ENCODE measurements at regions not wholly inside any gene's neighbourhood (a gene's known extent, or its start where the extent isn't known, plus 50 kb on each side); places are given as distances from the start of the nearest gene placed in this dataset.

DNA sequence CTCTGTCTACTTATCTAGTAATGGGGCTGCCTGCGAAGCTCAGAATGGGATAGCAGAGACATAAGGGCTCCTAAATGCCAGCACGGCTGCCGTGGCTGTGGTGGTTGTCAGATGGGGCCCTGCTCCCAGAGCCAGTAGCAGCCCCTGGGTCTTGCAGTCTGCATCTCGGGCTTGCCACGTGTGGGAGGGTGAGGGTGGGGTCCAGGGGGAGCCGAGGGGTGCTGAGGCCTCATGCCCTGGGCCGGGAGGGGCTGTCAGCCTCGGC is 88.8 kb upstream of the GSE1 start:
- Histone ChIP-seq H3K36me3 (no peaks in the 10 kb centered on the region), H3K27ac (no peak overlapping the region), H3K27me3 (no peaks in the 10 kb centered on the region), H3K4me1 (ENCODE audit: low read depth) (peaks cover 51% of the 10 kb centered on the region), H3K4me3 (no peak overlapping the region), H3K9me3 (ENCODE audit: low read depth) (no peaks in the 10 kb centered on the region)
- TF ChIP-seq, protein P1, sequence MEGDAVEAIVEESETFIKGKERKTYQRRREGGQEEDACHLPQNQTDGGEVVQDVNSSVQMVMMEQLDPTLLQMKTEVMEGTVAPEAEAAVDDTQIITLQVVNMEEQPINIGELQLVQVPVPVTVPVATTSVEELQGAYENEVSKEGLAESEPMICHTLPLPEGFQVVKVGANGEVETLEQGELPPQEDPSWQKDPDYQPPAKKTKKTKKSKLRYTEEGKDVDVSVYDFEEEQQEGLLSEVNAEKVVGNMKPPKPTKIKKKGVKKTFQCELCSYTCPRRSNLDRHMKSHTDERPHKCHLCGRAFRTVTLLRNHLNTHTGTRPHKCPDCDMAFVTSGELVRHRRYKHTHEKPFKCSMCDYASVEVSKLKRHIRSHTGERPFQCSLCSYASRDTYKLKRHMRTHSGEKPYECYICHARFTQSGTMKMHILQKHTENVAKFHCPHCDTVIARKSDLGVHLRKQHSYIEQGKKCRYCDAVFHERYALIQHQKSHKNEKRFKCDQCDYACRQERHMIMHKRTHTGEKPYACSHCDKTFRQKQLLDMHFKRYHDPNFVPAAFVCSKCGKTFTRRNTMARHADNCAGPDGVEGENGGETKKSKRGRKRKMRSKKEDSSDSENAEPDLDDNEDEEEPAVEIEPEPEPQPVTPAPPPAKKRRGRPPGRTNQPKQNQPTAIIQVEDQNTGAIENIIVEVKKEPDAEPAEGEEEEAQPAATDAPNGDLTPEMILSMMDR (IDR thresholded peaks at IDR 0.05; ENCODE audit: low read depth, low read length) = no peak
- no peak for DNase-seq (ENCODE audit: low read depth in 1 of 2, low spot score in 1 of 2)

DNA sequence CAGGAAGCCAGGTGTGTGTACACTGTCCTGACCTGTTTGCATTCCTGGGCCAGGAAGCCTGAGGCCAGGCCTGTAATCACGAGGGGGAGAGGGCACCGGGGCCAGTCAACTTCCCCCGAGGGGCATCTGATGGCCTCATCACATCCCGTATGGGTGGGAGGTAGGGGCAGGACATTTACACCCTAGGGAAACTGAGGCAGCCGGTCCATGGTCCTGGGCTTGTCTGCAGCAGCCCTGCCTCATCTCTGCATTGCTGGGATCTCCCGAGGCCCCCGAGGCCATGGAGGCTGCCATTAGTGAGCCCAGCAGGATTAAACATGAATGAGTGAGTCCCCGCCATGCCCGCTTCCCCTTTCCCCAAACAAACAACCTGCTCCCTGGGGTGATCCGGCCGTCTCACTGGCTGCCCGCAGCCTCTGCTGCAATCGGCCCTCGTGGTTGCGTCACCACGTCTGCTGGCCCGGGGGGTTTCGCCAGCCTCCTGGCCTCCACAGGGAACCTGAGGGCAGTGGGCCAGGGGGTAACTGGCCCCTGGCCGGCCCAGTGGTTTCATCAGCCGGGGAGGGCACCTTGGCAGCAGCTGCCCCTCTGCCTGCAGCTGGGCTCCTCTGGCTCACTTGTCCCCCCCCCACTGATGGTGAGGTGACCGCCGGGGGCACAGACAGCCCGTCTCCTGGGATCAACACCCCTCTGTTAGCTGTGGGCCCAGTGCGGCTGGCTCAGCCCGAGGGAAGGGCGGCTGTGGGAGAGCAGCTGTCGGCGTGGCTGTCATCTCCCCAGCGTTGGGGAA is 88.3 kb upstream of the GSE1 start:
- H3K27me3 ChIP-seq = no peaks in the 10 kb centered on the region
- no peak overlapping the region for H3K4me3 ChIP-seq
- DNase-seq (ENCODE audit: low read depth in 1 of 2, low spot score in 1 of 2) = peak in 1 of 2 donors; percentile 83
- no peaks in the 10 kb centered on the region for H3K9me3 ChIP-seq (ENCODE audit: low read depth)
- peaks cover 54% of the 10 kb centered on the region for H3K4me1 ChIP-seq (ENCODE audit: low read depth)
- no peaks in the 10 kb centered on the region for H3K36me3 ChIP-seq
- H3K27ac ChIP-seq = peak overlapping the region; percentile 58
- TF ChIP-seq, protein P1 (IDR thresholded peaks at IDR 0.05; ENCODE audit: low read depth, low read length) = no peak

DNA sequence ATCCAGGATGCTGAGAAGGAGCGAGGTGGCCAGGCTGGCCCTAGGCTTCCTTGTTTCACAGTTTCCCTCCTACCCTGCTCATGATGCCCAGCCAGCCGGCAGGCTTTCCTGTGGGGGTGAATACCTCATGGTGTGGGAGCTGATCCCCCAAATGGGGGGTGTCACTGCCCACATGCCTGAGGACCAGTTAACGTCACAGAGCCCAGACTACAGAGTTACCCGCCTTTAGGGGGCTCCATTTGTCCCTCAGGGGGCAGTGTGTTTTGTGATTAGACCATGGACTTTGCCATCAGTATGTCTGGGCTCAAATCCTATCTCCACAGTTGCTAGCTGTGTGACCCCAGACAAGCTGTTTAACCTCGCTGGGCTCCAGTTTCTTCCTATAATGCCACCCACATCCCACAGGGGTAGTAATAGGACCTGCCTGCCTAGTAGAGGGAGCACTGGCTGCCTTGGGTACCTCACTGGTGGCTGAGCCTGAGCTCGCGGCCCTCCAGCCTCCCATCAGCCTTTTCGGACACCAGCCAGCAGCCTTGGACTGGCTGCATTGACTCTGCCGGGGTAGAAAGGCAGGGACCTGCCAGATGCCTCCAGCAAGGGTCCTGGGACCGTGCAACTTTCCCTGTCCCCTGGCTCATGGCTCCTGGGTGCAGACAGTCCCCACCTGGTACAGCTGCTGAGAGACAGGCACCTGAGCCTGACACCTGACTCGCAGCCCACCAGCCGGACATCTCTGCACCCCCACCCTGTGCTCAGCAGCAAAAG is 87.5 kb upstream of the GSE1 start:
- Histone ChIP-seq H3K27ac (peak overlapping the region; percentile 65), H3K36me3 (no peaks in the 10 kb centered on the region), H3K9me3 (ENCODE audit: low read depth) (no peaks in the 10 kb centered on the region), H3K4me3 (no peak overlapping the region), H3K27me3 (no peaks in the 10 kb centered on the region), H3K4me1 (ENCODE audit: low read depth) (peaks cover 54% of the 10 kb centered on the region)
- TF ChIP-seq, protein P1 (IDR thresholded peaks at IDR 0.05; ENCODE audit: low read depth, low read length) = no peak
- DNase-seq (ENCODE audit: low read depth in 1 of 2, low spot score in 1 of 2) = no peak

- peak overlapping the region; percentile 65 for H3K27ac ChIP-seq
Measured at GRCh38 chr16:85526185-85526974, 86.7 kb upstream of the GSE1 start.

More at GRCh38 chr16:85526185-85526974, 86.7 kb upstream of the GSE1 start:
- TF ChIP-seq, protein P1 (IDR thresholded peaks at IDR 0.05; ENCODE audit: low read depth, low read length) = no peak
- Histone ChIP-seq H3K36me3 (no peaks in the 10 kb centered on the region), H3K4me3 (no peak overlapping the region), H3K4me1 (ENCODE audit: low read depth) (peaks cover 61% of the 10 kb centered on the region), H3K27me3 (no peaks in the 10 kb centered on the region), H3K9me3 (ENCODE audit: low read depth) (no peaks in the 10 kb centered on the region)
- DNase-seq (ENCODE audit: low read depth in 1 of 2, low spot score in 1 of 2) = no peak
